Inflammatory macrophage (primary cell): ENCODE measurements at regions not wholly inside any gene's neighbourhood (a gene's known extent, or its start where the extent isn't known, plus 50 kb on each side); places are given as distances from the start of the nearest gene placed in this dataset.

Experiments used
- DNase-seq, 2 donors: peaks; one replicate each; pipeline ENCODE4 v3.0.0-alpha.2; 2020 to 2022

GRCh38 chr7:13322126-13322525 lies 634.7 kb downstream of the ARL4A start:
- no peak for DNase-seq

GRCh38 chr7:13327669-13328068 lies 640.2 kb downstream of the ARL4A start:
- no peak for DNase-seq

- DNase-seq = no peak
Measured at GRCh38 chr7:13333371-13333770, 645.9 kb downstream of the ARL4A start.

GRCh38 chr7:13336227-13336626 lies 648.8 kb downstream of the ARL4A start:
- no peak for DNase-seq

GRCh38 chr7:13352677-13353076 lies 636.8 kb downstream of the ETV1 start:
- DNase-seq = no peak

GRCh38 chr7:13359656-13360055 lies 629.8 kb downstream of the ETV1 start:
- DNase-seq = no peak

- DNase-seq = no peak
Measured at GRCh38 chr7:13386741-13387140, 602.7 kb downstream of the ETV1 start.

GRCh38 chr7:13407911-13408310 lies 581.6 kb downstream of the ETV1 start:
- DNase-seq = no peak

GRCh38 chr7:13411151-13411550 lies 578.3 kb downstream of the ETV1 start:
- no peak for DNase-seq

GRCh38 chr7:13411636-13412035 lies 577.8 kb downstream of the ETV1 start:
- DNase-seq = no peak

- DNase-seq = no peak
Measured at GRCh38 chr7:13414181-13414580, 575.3 kb downstream of the ETV1 start.

GRCh38 chr7:13414661-13415107 lies 574.8 kb downstream of the ETV1 start:
- DNase-seq = no peak

- no peak for DNase-seq
Measured at GRCh38 chr7:13416071-13416470, 573.4 kb downstream of the ETV1 start.

GRCh38 chr7:13416544-13416943 lies 572.9 kb downstream of the ETV1 start:
- DNase-seq = no peak

GRCh38 chr7:13420726-13421125 lies 568.7 kb downstream of the ETV1 start:
- DNase-seq = no peak

GRCh38 chr7:13421776-13422175 lies 567.7 kb downstream of the ETV1 start:
- DNase-seq = no peak

- no peak for DNase-seq
Measured at GRCh38 chr7:13433946-13434345, 555.5 kb downstream of the ETV1 start.

- no peak for DNase-seq
Measured at GRCh38 chr7:13442226-13442625, 547.2 kb downstream of the ETV1 start.

GRCh38 chr7:13447637-13448036 lies 541.8 kb downstream of the ETV1 start:
- no peak for DNase-seq

- no peak for DNase-seq
Measured at GRCh38 chr7:13448243-13448642, 541.2 kb downstream of the ETV1 start.

GRCh38 chr7:13449460-13449859 lies 540.0 kb downstream of the ETV1 start:
- DNase-seq = no peak

GRCh38 chr7:13454916-13455592 lies 534.4 kb downstream of the ETV1 start:
- no peak for DNase-seq

GRCh38 chr7:13457790-13458189 lies 531.7 kb downstream of the ETV1 start:
- no peak for DNase-seq

- no peak for DNase-seq
Measured at GRCh38 chr7:13466874-13467547, 522.5 kb downstream of the ETV1 start.
